ENCODE measurements at regions not wholly inside any gene's neighbourhood (a gene's known extent, or its start where the extent isn't known, plus 50 kb on each side); places are given as distances from the start of the nearest gene placed in this dataset.
A peak's percentile ranks its signal among the peaks of the same experiment; 100 is the strongest.

DNA sequence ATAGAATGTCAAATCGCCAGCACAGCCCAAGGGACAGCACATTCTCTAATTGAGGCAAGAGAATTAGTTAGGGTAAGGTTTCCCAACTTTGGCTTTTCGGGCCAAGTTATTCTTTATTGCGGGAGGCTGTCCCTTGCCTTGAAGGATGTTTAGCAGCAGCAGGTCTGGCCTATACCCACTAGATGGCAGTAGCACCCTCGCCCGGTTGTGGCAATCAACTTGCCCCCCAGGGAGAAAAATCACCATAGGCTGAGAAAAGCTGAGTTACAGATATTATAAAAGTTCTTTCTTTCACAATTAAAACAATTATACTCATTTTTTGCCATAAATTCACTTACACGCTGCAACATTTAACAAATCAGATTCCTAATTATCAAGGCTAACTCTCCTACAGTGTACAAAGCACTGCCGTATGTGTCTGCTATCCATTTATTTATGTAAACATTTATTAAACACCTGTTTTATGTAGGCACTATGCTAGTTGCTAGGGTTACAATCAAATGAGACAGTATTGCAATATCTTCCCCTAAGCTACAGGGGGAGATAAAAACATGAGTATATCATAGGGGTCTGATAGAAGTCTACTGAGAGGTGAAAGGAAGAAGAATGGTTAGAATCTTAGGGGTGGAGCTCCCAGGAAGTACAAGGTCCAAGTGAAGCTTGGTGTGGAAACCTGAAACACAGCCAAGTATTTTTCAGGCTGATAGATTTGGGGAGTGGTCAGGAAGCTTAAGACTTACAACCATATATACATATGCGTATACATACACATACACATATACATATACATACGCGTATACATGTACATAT, 452.3 kb downstream of the RAB38 start:
- Histone ChIP-seq H3F3A (ENCODE audit: insufficient read depth, low read length) (no peaks in the 10 kb centered on the region), H3K4me3 (ENCODE audit: low read length) (no peak overlapping the region), H3K9me2 (replicated peaks; ENCODE audit: insufficient read depth, low read length) (no peaks in the 10 kb centered on the region), H3K79me2 (ENCODE audit: low read length) (no peaks in the 10 kb centered on the region), H3K9me3 (replicated peaks; ENCODE audit: insufficient read depth, low read length) (no peaks in the 10 kb centered on the region), H3K9ac (ENCODE audit: low read length) (no peak overlapping the region), H3K36me3 (replicated peaks; ENCODE audit: insufficient read depth, low read length) (no peaks in the 10 kb centered on the region), H3K27me3 (replicated peaks; ENCODE audit: insufficient read depth, low read length) (no peaks in the 10 kb centered on the region), H3K27ac (ENCODE audit: low read length) (no peak overlapping the region), H2AFZ (ENCODE audit: low read length) (no peak overlapping the region), H3K4me1 (ENCODE audit: low read length) (peaks cover 5% of the 10 kb centered on the region; the same call in 1 of the 2 replicates), H3K4me2 (ENCODE audit: low read depth, low read length) (no peak overlapping the region), H4K20me1 (ENCODE audit: insufficient read depth, low read length) (no peaks in the 10 kb centered on the region)
- TF ChIP-seq, protein P1, sequence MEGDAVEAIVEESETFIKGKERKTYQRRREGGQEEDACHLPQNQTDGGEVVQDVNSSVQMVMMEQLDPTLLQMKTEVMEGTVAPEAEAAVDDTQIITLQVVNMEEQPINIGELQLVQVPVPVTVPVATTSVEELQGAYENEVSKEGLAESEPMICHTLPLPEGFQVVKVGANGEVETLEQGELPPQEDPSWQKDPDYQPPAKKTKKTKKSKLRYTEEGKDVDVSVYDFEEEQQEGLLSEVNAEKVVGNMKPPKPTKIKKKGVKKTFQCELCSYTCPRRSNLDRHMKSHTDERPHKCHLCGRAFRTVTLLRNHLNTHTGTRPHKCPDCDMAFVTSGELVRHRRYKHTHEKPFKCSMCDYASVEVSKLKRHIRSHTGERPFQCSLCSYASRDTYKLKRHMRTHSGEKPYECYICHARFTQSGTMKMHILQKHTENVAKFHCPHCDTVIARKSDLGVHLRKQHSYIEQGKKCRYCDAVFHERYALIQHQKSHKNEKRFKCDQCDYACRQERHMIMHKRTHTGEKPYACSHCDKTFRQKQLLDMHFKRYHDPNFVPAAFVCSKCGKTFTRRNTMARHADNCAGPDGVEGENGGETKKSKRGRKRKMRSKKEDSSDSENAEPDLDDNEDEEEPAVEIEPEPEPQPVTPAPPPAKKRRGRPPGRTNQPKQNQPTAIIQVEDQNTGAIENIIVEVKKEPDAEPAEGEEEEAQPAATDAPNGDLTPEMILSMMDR (IDR thresholded peaks at IDR 0.05; ENCODE audit: low read length): peak; percentile 75
- TF ChIP-seq EZH2 (optimal IDR thresholded peaks at IDR 0.05; ENCODE audit: low read depth, low read length) (no peak), EZH2phosphoT487 (IDR thresholded peaks at IDR 0.05; ENCODE audit: low read length) (no peak)
- peak; percentile 36 for DNase-seq

DNA sequence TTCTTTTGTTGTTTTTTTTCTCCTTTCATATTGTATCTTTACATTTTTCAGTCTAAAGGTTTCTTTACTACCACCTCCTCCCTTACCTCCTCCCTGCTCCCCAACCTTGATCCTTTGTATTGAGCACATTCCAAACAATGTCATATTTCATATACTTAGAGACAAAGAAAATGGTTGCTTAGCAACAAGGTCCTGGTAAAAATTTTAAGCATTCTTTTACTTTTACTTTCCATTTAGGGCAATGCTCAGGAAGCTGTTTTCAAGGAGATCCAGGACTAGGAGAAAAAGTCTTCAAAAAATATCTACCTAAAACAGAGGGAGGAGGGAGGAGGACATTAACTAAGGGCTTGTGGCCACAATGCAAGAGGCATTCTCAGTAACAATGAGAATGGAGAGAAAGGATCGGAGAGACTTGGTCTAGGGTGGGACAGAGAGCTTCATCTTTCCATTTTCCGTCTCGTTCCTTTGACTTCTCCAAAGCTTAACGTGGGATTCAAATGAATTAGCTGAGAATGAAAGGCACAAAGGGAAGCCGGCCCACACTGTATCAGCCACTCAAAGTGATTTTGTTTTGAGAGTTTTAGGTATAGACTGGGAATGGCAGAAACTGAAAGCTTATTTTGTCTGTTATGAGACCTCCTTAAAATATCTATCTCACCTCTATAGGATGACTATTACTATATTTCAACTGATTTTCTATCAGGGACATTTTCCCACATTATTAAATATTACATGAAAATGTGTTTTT, 455.7 kb downstream of the RAB38 start:
- H3K27me3 ChIP-seq (replicated peaks; ENCODE audit: insufficient read depth, low read length): no peaks in the 10 kb centered on the region
- DNase-seq: peak; percentile 38
- peak overlapping the region; percentile 24; the same call in 1 of the 2 replicates for H3K27ac ChIP-seq (ENCODE audit: low read length)
- TF ChIP-seq, protein P1 (IDR thresholded peaks at IDR 0.05; ENCODE audit: low read length): no peak
- TF ChIP-seq EZH2phosphoT487 (IDR thresholded peaks at IDR 0.05; ENCODE audit: low read length): no peak
- no peak for TF ChIP-seq EZH2 (optimal IDR thresholded peaks at IDR 0.05; ENCODE audit: low read depth, low read length)
- no peaks in the 10 kb centered on the region for H3F3A ChIP-seq (ENCODE audit: insufficient read depth, low read length)
- no peaks in the 10 kb centered on the region for H3K9me2 ChIP-seq (replicated peaks; ENCODE audit: insufficient read depth, low read length)
- H3K4me3 ChIP-seq (ENCODE audit: low read length): peak overlapping the region; percentile 55
- peak overlapping the region; percentile 76 for H2AFZ ChIP-seq (ENCODE audit: low read length)
- H4K20me1 ChIP-seq (ENCODE audit: insufficient read depth, low read length): no peaks in the 10 kb centered on the region
- peaks cover 5% of the 10 kb centered on the region; the same call in 1 of the 2 replicates for H3K4me1 ChIP-seq (ENCODE audit: low read length)
- no peaks in the 10 kb centered on the region for H3K79me2 ChIP-seq (ENCODE audit: low read length)
- peak overlapping the region; percentile 34; the same call in 1 of the 2 replicates for H3K9ac ChIP-seq (ENCODE audit: low read length)
- peak overlapping the region; percentile 60 for H3K4me2 ChIP-seq (ENCODE audit: low read depth, low read length)
- no peaks in the 10 kb centered on the region for H3K9me3 ChIP-seq (replicated peaks; ENCODE audit: insufficient read depth, low read length)
- H3K36me3 ChIP-seq (replicated peaks; ENCODE audit: insufficient read depth, low read length): no peaks in the 10 kb centered on the region

DNA sequence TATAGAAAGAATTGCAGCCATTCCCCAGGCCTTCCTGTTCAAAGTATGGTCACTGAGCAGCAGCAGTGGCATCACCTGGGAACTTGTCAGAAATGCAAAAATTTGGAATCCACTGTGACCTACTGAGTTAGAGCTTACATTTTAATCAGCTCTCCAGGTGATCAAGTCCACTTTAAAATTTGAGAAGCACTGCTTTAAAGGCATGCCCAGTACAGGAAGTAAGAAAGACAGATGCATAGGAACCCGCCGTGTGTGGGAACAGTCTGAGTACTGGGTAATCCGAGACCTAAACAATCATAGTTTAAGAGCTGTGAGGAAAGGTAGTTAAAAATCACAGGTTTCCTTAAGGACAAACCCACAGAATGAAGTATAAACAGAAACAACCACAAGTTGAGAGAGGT, 462.4 kb downstream of the RAB38 start:
- Histone ChIP-seq H2AFZ (ENCODE audit: low read length) (no peak overlapping the region), H3K9me3 (replicated peaks; ENCODE audit: insufficient read depth, low read length) (no peaks in the 10 kb centered on the region), H4K20me1 (ENCODE audit: insufficient read depth, low read length) (no peaks in the 10 kb centered on the region), H3F3A (ENCODE audit: insufficient read depth, low read length) (no peaks in the 10 kb centered on the region), H3K4me1 (ENCODE audit: low read length) (no peaks in the 10 kb centered on the region), H3K36me3 (replicated peaks; ENCODE audit: insufficient read depth, low read length) (no peaks in the 10 kb centered on the region), H3K27ac (ENCODE audit: low read length) (no peak overlapping the region), H3K9me2 (replicated peaks; ENCODE audit: insufficient read depth, low read length) (no peaks in the 10 kb centered on the region), H3K27me3 (replicated peaks; ENCODE audit: insufficient read depth, low read length) (no peaks in the 10 kb centered on the region), H3K4me2 (ENCODE audit: low read depth, low read length) (no peak overlapping the region), H3K79me2 (ENCODE audit: low read length) (no peaks in the 10 kb centered on the region), H3K4me3 (ENCODE audit: low read length) (no peak overlapping the region), H3K9ac (ENCODE audit: low read length) (no peak overlapping the region)
- no peak for DNase-seq
- no peak for TF ChIP-seq EZH2 (optimal IDR thresholded peaks at IDR 0.05; ENCODE audit: low read depth, low read length)
- TF ChIP-seq EZH2phosphoT487 (IDR thresholded peaks at IDR 0.05; ENCODE audit: low read length): no peak
- TF ChIP-seq, protein P1 (IDR thresholded peaks at IDR 0.05; ENCODE audit: low read length): no peak

Measured in MM.1S (cell line).